MM.1S (cell line): ENCODE measurements at regions not wholly inside any gene's neighbourhood (a gene's known extent, or its start where the extent isn't known, plus 50 kb on each side); places are given as distances from the start of the nearest gene placed in this dataset.
"Not testable (repeated sequence)": the region's sequence is repeated elsewhere in the genome, so short reads cannot be mapped to it uniquely, and the experiment has no call there.

Experiments
- DNase-seq: peaks from one replicate; pipeline ENCODE4 v3.0.0-alpha.2; 2015
- H2AFZ ChIP-seq: fragments of 300-600 bp; sonication (generic); 2 replicates; pipeline ENCODE4 v1.6.0; 2016; ENCODE audit warnings: antibody characterized with exemption, low read length
- H3F3A ChIP-seq: fragments of 300-600 bp; sonication (generic); 2 replicates; pipeline ENCODE4 v1.6.1; 2016; ENCODE audit warnings: mild to moderate bottlenecking, antibody characterized with exemption, low read length, moderate library complexity, mixed read lengths; ENCODE audit not compliant: insufficient read depth
- H3K27ac ChIP-seq: fragments of 300-600 bp; sonication (generic); 2 replicates; pipeline ENCODE4 v1.5.1; 2016; ENCODE audit warnings: mild to moderate bottlenecking, low read length
- H3K27me3 ChIP-seq: fragments of 300-600 bp; sonication (generic); replicated peaks from 2 replicates; pipeline ENCODE4 v1.6.0; 2016; ENCODE audit warnings: low read length; ENCODE audit not compliant: insufficient read depth
- H3K36me3 ChIP-seq: fragments of 300-600 bp; sonication (generic); replicated peaks from 2 replicates; pipeline ENCODE4 v1.6.1; 2016; ENCODE audit warnings: mild to moderate bottlenecking, low read length, mixed read lengths; ENCODE audit not compliant: insufficient read depth
- H3K4me1 ChIP-seq: fragments of 300-600 bp; sonication (generic); 2 replicates; pipeline ENCODE4 v1.6.1; 2016; ENCODE audit warnings: low read length, mixed read lengths
- H3K4me2 ChIP-seq: fragments of 300-600 bp; sonication (generic); 2 replicates; pipeline ENCODE4 v1.6.0; 2016; ENCODE audit warnings: low read depth, low read length
- H3K4me3 ChIP-seq: fragments of 300-600 bp; sonication (generic); 2 replicates; pipeline ENCODE4 v1.5.1; 2016; ENCODE audit warnings: low read length, mixed read lengths
- H3K79me2 ChIP-seq: fragments of 300-600 bp; sonication (generic); 2 replicates; pipeline ENCODE4 v1.6.1; 2016; ENCODE audit warnings: mixed run types, low read length, mixed read lengths
- H3K9ac ChIP-seq: fragments of 300-600 bp; sonication (generic); 2 replicates; pipeline ENCODE4 v1.6.1; 2016; ENCODE audit warnings: low read length, mixed read lengths
- H3K9me2 ChIP-seq: fragments of 300-600 bp; sonication (generic); replicated peaks from 2 replicates; pipeline ENCODE4 v1.6.1; 2016; ENCODE audit warnings: mild to moderate bottlenecking, low read length, mixed read lengths; ENCODE audit not compliant: insufficient read depth
- H3K9me3 ChIP-seq: fragments of 300-600 bp; sonication (generic); replicated peaks from 2 replicates; pipeline ENCODE4 v1.6.1; 2016; ENCODE audit warnings: mild to moderate bottlenecking, low read length, mixed read lengths; ENCODE audit not compliant: insufficient read depth
- H4K20me1 ChIP-seq: fragments of 300-600 bp; sonication (generic); 2 replicates; pipeline ENCODE4 v1.6.1; 2016; ENCODE audit warnings: mild to moderate bottlenecking, low read length, moderate library complexity, mixed read lengths; ENCODE audit not compliant: insufficient read depth
- CTCF ChIP-seq: fragments of 300-600 bp; sonication (generic); IDR thresholded peaks from 2 replicates; pipeline ENCODE4 v1.5.1; 2016; ENCODE audit warnings: antibody characterized with exemption, low read length, mixed read lengths
- EZH2 ChIP-seq: fragments of 300-600 bp; sonication (generic); optimal IDR thresholded peaks from 2 replicates; pipeline ENCODE3; 2017; ENCODE audit warnings: low read depth, mild to moderate bottlenecking, antibody characterized with exemption, low read length, mixed read lengths
- EZH2phosphoT487 ChIP-seq: fragments of 300-600 bp; sonication (generic); IDR thresholded peaks from 2 replicates; pipeline ENCODE4 v1.6.1; 2018; ENCODE audit warnings: antibody characterized with exemption, low read length

GRCh38 chr17:70739065-70739464 is 569.7 kb downstream of the KCNJ2 start:
- H3K9ac ChIP-seq = no peak overlapping the region

GRCh38 chr17:70746574-70746973 is 577.2 kb downstream of the KCNJ2 start:
- not testable (repeated sequence) for H3K36me3 ChIP-seq, DNase-seq, H3K27me3 ChIP-seq, H3K9ac ChIP-seq, H3K9me2 ChIP-seq, H3K9me3 ChIP-seq, H2AFZ ChIP-seq, H3K79me2 ChIP-seq, H3K4me3 ChIP-seq, H3F3A ChIP-seq, H3K4me2 ChIP-seq, H3K27ac ChIP-seq, H3K4me1 ChIP-seq, H4K20me1 ChIP-seq

More at GRCh38 chr17:70739065-70739464, 569.7 kb downstream of the KCNJ2 start:
- Histone ChIP-seq H3K4me1 (no peaks in the 10 kb centered on the region), H3K4me2 (no peak overlapping the region), H3K79me2 (no peaks in the 10 kb centered on the region), H4K20me1 (no peaks in the 10 kb centered on the region), H3F3A (no peaks in the 10 kb centered on the region), H3K4me3 (no peak overlapping the region), H3K27ac (no peak overlapping the region), H3K9me3 (no peaks in the 10 kb centered on the region), H3K27me3 (no peaks in the 10 kb centered on the region), H3K9me2 (no peaks in the 10 kb centered on the region), H2AFZ (no peak overlapping the region), H3K36me3 (no peaks in the 10 kb centered on the region)
- DNase-seq = no peak
- no peak for TF ChIP-seq CTCF
- TF ChIP-seq EZH2 = no peak
- no peak for TF ChIP-seq EZH2phosphoT487

- TF ChIP-seq EZH2phosphoT487 (no peak), EZH2 (no peak), CTCF (no peak)
- Histone ChIP-seq H3K4me2 (no peak overlapping the region), H3F3A (no peaks in the 10 kb centered on the region), H4K20me1 (no peaks in the 10 kb centered on the region), H3K9ac (no peak overlapping the region), H2AFZ (no peak overlapping the region), H3K4me3 (no peak overlapping the region), H3K27ac (no peak overlapping the region), H3K4me1 (no peaks in the 10 kb centered on the region), H3K36me3 (no peaks in the 10 kb centered on the region), H3K27me3 (no peaks in the 10 kb centered on the region), H3K9me3 (no peaks in the 10 kb centered on the region), H3K9me2 (no peaks in the 10 kb centered on the region), H3K79me2 (no peaks in the 10 kb centered on the region)
- DNase-seq = no peak
Observed at GRCh38 chr17:70750983-70751382, 581.7 kb downstream of the KCNJ2 start.

- H4K20me1 ChIP-seq, DNase-seq, H3K79me2 ChIP-seq, H3K36me3 ChIP-seq, H3F3A ChIP-seq, H3K27me3 ChIP-seq, H3K9me3 ChIP-seq, H3K4me1 ChIP-seq, H3K27ac ChIP-seq, H3K9me2 ChIP-seq, H3K4me2 ChIP-seq, H2AFZ ChIP-seq, H3K4me3 ChIP-seq, H3K9ac ChIP-seq: not testable (repeated sequence)
Observed at GRCh38 chr17:70752461-70752860, 583.1 kb downstream of the KCNJ2 start.
